ENCODE measurements at regions not wholly inside any gene's neighbourhood (a gene's known extent, or its start where the extent isn't known, plus 50 kb on each side); places are given as distances from the start of the nearest gene placed in this dataset.

DNA sequence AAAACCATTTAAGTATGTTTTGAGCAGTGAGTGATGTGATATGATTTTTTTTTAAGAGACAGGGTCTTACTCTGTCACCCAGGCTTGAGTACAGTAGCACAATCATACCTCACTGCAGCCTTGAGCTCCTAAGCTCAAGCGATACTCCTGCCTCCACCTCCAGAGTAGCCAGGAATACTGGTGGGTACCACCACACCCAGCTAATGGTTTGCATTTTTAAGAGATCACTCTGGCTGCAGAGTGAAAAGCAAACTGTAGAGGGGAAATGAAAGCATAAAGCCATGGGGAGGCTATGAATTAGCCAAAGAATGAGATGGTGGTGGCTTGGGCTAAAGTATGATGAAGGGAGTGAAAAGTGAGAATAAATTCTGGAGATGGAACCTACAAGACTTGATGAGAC, 199.1 kb downstream of the HINT1 start:
- Histone ChIP-seq H3K79me2 (ENCODE audit: insufficient read depth, low read length) (no peaks in the 10 kb centered on the region), H4K20me1 (ENCODE audit: insufficient read depth, low read length) (no peaks in the 10 kb centered on the region), H3K27ac (ENCODE audit: low read depth, low read length) (no peak overlapping the region), H3K4me2 (ENCODE audit: insufficient read depth, low read length) (no peak overlapping the region), H3K9me3 (ENCODE audit: low read depth, low read length) (no peaks in the 10 kb centered on the region), H3K36me3 (ENCODE audit: insufficient read depth, low read length) (no peaks in the 10 kb centered on the region), H2AFZ (ENCODE audit: low read length) (no peak overlapping the region), H3K27me3 (ENCODE audit: insufficient read depth, low read length) (no peaks in the 10 kb centered on the region), H3K4me1 (ENCODE audit: insufficient read depth, low read length) (no peaks in the 10 kb centered on the region), H3K4me3 (ENCODE audit: insufficient read depth, low read length) (no peak overlapping the region)
- no peak for DNase-seq (ENCODE audit: insufficient read length, low spot score, missing footprints)
- TF ChIP-seq, protein P1, sequence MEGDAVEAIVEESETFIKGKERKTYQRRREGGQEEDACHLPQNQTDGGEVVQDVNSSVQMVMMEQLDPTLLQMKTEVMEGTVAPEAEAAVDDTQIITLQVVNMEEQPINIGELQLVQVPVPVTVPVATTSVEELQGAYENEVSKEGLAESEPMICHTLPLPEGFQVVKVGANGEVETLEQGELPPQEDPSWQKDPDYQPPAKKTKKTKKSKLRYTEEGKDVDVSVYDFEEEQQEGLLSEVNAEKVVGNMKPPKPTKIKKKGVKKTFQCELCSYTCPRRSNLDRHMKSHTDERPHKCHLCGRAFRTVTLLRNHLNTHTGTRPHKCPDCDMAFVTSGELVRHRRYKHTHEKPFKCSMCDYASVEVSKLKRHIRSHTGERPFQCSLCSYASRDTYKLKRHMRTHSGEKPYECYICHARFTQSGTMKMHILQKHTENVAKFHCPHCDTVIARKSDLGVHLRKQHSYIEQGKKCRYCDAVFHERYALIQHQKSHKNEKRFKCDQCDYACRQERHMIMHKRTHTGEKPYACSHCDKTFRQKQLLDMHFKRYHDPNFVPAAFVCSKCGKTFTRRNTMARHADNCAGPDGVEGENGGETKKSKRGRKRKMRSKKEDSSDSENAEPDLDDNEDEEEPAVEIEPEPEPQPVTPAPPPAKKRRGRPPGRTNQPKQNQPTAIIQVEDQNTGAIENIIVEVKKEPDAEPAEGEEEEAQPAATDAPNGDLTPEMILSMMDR (IDR thresholded peaks at IDR 0.05; ENCODE audit: extremely low read depth, low read depth, low read length), result no peak

- H3K27me3 ChIP-seq (ENCODE audit: insufficient read depth, low read length), result no peaks in the 10 kb centered on the region
- no peaks in the 10 kb centered on the region for H3K36me3 ChIP-seq (ENCODE audit: insufficient read depth, low read length)
- no peaks in the 10 kb centered on the region for H4K20me1 ChIP-seq (ENCODE audit: insufficient read depth, low read length)
- no peak overlapping the region for H3K4me2 ChIP-seq (ENCODE audit: insufficient read depth, low read length)
- no peaks in the 10 kb centered on the region for H3K4me1 ChIP-seq (ENCODE audit: insufficient read depth, low read length)
- H3K27ac ChIP-seq (ENCODE audit: low read depth, low read length), result no peak overlapping the region
- H3K9me3 ChIP-seq (ENCODE audit: low read depth, low read length), result no peaks in the 10 kb centered on the region
- no peaks in the 10 kb centered on the region for H3K79me2 ChIP-seq (ENCODE audit: insufficient read depth, low read length)
- no peak overlapping the region for H2AFZ ChIP-seq (ENCODE audit: low read length)
- no peak overlapping the region for H3K4me3 ChIP-seq (ENCODE audit: insufficient read depth, low read length)
- TF ChIP-seq, protein P1 (IDR thresholded peaks at IDR 0.05; ENCODE audit: extremely low read depth, low read depth, low read length), result no peak
- DNase-seq (ENCODE audit: insufficient read length, low spot score, missing footprints), result no peak
Observed at GRCh38 chr5:130965360-130965759, 199.7 kb downstream of the HINT1 start.

DNA sequence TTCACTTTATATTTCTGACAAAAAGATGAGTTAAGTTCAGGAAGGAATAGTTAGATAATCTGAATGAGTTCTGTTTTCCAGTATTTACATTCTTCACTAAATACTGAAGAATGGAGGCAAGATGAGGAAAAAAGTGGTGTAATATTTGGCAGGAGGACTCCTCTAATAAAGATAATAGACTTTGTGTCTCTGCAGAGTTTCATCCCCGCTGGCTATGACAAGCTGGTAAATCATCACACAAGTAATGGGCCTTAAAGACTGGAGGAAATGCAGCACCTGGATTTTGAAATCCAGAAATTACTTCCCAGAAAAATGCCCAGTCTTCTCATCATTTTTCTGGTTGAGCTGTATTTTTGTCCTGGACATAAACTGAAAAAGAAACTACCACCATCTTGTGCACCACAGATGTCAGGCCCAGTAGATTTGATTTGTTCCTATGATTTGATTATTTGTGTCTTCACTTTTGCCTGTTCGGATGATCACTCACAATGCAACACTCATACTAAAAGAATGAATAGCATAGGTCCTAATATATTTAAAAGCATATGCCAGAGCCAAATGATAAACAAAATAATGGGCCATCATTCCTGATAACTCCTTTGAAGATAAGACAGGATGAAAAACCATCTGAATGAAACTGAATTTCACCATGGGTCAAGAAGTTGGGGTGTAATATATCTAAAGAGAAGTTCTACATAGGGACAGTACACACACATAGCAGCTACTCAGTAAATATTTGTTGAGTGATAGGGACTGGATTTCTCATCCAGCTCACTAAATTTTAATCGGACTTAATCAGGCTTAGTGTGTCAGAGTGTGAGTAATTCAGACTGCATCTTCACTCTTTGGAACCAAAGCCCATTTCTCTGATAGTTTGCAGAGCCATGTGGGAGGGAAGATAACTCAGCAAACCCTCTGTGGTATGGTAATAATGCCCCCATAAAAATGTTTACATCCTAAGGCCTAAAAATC, 200.5 kb downstream of the HINT1 start:
- Histone ChIP-seq H4K20me1 (ENCODE audit: insufficient read depth, low read length) (no peaks in the 10 kb centered on the region), H3K36me3 (ENCODE audit: insufficient read depth, low read length) (no peaks in the 10 kb centered on the region), H3K27ac (ENCODE audit: low read depth, low read length) (no peak overlapping the region), H3K4me1 (ENCODE audit: insufficient read depth, low read length) (no peaks in the 10 kb centered on the region), H3K27me3 (ENCODE audit: insufficient read depth, low read length) (no peaks in the 10 kb centered on the region), H3K4me3 (ENCODE audit: insufficient read depth, low read length) (no peak overlapping the region), H3K4me2 (ENCODE audit: insufficient read depth, low read length) (no peak overlapping the region), H2AFZ (ENCODE audit: low read length) (no peak overlapping the region), H3K9me3 (ENCODE audit: low read depth, low read length) (no peaks in the 10 kb centered on the region), H3K79me2 (ENCODE audit: insufficient read depth, low read length) (no peaks in the 10 kb centered on the region)
- TF ChIP-seq, protein P1 (IDR thresholded peaks at IDR 0.05; ENCODE audit: extremely low read depth, low read depth, low read length), result no peak
- no peak for DNase-seq (ENCODE audit: insufficient read length, low spot score, missing footprints)

GRCh38 chr5:130963798-130964197, 201.3 kb downstream of the HINT1 start:
- no peaks in the 10 kb centered on the region for H3K27me3 ChIP-seq (ENCODE audit: insufficient read depth, low read length)

More at GRCh38 chr5:130963798-130964197, 201.3 kb downstream of the HINT1 start:
- no peaks in the 10 kb centered on the region for H3K79me2 ChIP-seq (ENCODE audit: insufficient read depth, low read length)
- no peaks in the 10 kb centered on the region for H4K20me1 ChIP-seq (ENCODE audit: insufficient read depth, low read length)
- H3K4me1 ChIP-seq (ENCODE audit: insufficient read depth, low read length), result no peaks in the 10 kb centered on the region
- H3K27ac ChIP-seq (ENCODE audit: low read depth, low read length), result no peak overlapping the region
- no peak overlapping the region for H3K4me3 ChIP-seq (ENCODE audit: insufficient read depth, low read length)
- TF ChIP-seq, protein P1 (IDR thresholded peaks at IDR 0.05; ENCODE audit: extremely low read depth, low read depth, low read length), result no peak
- no peak overlapping the region for H3K4me2 ChIP-seq (ENCODE audit: insufficient read depth, low read length)
- H2AFZ ChIP-seq (ENCODE audit: low read length), result no peak overlapping the region
- no peaks in the 10 kb centered on the region for H3K36me3 ChIP-seq (ENCODE audit: insufficient read depth, low read length)
- no peak for DNase-seq (ENCODE audit: insufficient read length, low spot score, missing footprints)
- no peaks in the 10 kb centered on the region for H3K9me3 ChIP-seq (ENCODE audit: low read depth, low read length)
